Gastrocnemius medialis (tissue), 4 donors: ENCODE measurements at regions not wholly inside any gene's neighbourhood (a gene's known extent, or its start where the extent isn't known, plus 50 kb on each side); places are given as distances from the start of the nearest gene placed in this dataset.

Source experiments
- CTCF ChIP-seq, 5 experiments: fragments of 450-650 bp in 3 of 5; fragments of 200-600 bp in 2 of 5; sonication (generic) in 2 of 5; IDR thresholded peaks in 4 of 5; conservative IDR thresholded peaks in 1 of 5; 1 replicate in 4 of 5; 2 replicates in 1 of 5; pipeline ENCODE4 v1.5.1; 2016 to 2019; ENCODE audit warnings: antibody characterized with exemption in 5 of 5, mild to moderate bottlenecking in 3 of 5, moderate library complexity in 3 of 5
- POLR2A ChIP-seq, 2 donors: fragments of 450-650 bp; IDR thresholded peaks; one replicate each; pipeline ENCODE4 v1.6.1; 2017; ENCODE audit warnings: antibody characterized with exemption in 2 of 2, mild to moderate bottlenecking in 2 of 2, moderate library complexity in 2 of 2

- TF ChIP-seq CTCF (IDR thresholded peaks at IDR 0.05 in 4 of 5, conservative IDR thresholded peaks at IDR 0.05 in 1 of 5) (no peak), POLR2A (IDR thresholded peaks at IDR 0.05) (no peak)
Measured at GRCh38 chr20:54291339-54292010, 83.6 kb downstream of the PFDN4 start.
